HUES6 (cell line): ENCODE measurements at regions not wholly inside any gene's neighbourhood (a gene's known extent, or its start where the extent isn't known, plus 50 kb on each side); places are given as distances from the start of the nearest gene placed in this dataset.

Source experiments
- H3K27ac ChIP-seq: 2 replicates; pipeline ENCODE4 v1.7.0; 2013; ENCODE audit warnings: low read depth, mild to moderate bottlenecking, low read length, inconsistent platforms
- H3K27me3 ChIP-seq: 2 replicates; pipeline ENCODE4 v1.6.1; 2013; ENCODE audit warnings: low read length; ENCODE audit not compliant: control insufficient read depth, insufficient read depth
- H3K36me3 ChIP-seq: 2 replicates; pipeline ENCODE4 v1.6.1; 2013; ENCODE audit warnings: low read length; ENCODE audit not compliant: control insufficient read depth, insufficient read depth
- H3K4me1 ChIP-seq: 2 replicates; pipeline ENCODE4 v1.6.1; 2013; ENCODE audit warnings: low read length; ENCODE audit not compliant: control insufficient read depth, insufficient read depth
- H3K4me3 ChIP-seq: 2 replicates; pipeline ENCODE4 v1.5.1; 2013; ENCODE audit warnings: low read depth, low read length
- H3K9ac ChIP-seq: one replicate; pipeline ENCODE4 v1.6.1; 2013; ENCODE audit warnings: mild to moderate bottlenecking, low read length
- H3K9me3 ChIP-seq: 2 replicates; pipeline ENCODE4 v1.6.1; 2013; ENCODE audit warnings: low read depth, low read length; ENCODE audit not compliant: control insufficient read depth, insufficient read depth

GRCh38 chr1:193807208-193807607 lies 620.8 kb upstream of the B3GALT2 start:
- Histone ChIP-seq H3K4me3 (no peak overlapping the region), H3K9me3 (no peaks in the 10 kb centered on the region), H3K9ac (no peak overlapping the region), H3K27ac (no peak overlapping the region), H3K27me3 (no peaks in the 10 kb centered on the region), H3K36me3 (no peaks in the 10 kb centered on the region), H3K4me1 (no peaks in the 10 kb centered on the region)

GRCh38 chr1:193806079-193807048 lies 620.0 kb upstream of the B3GALT2 start:
- no peaks in the 10 kb centered on the region for H3K36me3 ChIP-seq
- H3K9me3 ChIP-seq, result no peaks in the 10 kb centered on the region
- no peak overlapping the region for H3K9ac ChIP-seq
- no peak overlapping the region for H3K27ac ChIP-seq
- no peaks in the 10 kb centered on the region for H3K4me1 ChIP-seq
- H3K4me3 ChIP-seq, result no peak overlapping the region
- H3K27me3 ChIP-seq, result no peaks in the 10 kb centered on the region

- Histone ChIP-seq H3K36me3 (no peaks in the 10 kb centered on the region), H3K4me1 (no peaks in the 10 kb centered on the region), H3K27ac (no peak overlapping the region), H3K4me3 (no peak overlapping the region), H3K27me3 (no peaks in the 10 kb centered on the region), H3K9me3 (no peaks in the 10 kb centered on the region), H3K9ac (no peak overlapping the region)
Measured at GRCh38 chr1:193799948-193800690, 613.7 kb upstream of the B3GALT2 start.

GRCh38 chr1:193799371-193799770 lies 613.0 kb upstream of the B3GALT2 start:
- no peak overlapping the region for H3K4me3 ChIP-seq
- H3K4me1 ChIP-seq, result no peaks in the 10 kb centered on the region
- no peak overlapping the region for H3K9ac ChIP-seq
- no peaks in the 10 kb centered on the region for H3K27me3 ChIP-seq
- no peak overlapping the region for H3K27ac ChIP-seq
- H3K9me3 ChIP-seq, result no peaks in the 10 kb centered on the region
- H3K36me3 ChIP-seq, result no peaks in the 10 kb centered on the region

- Histone ChIP-seq H3K9ac (no peak overlapping the region), H3K4me3 (no peak overlapping the region), H3K27ac (no peak overlapping the region), H3K27me3 (no peaks in the 10 kb centered on the region), H3K9me3 (no peaks in the 10 kb centered on the region), H3K36me3 (no peaks in the 10 kb centered on the region), H3K4me1 (no peaks in the 10 kb centered on the region)
Measured at GRCh38 chr1:193794239-193794638, 607.8 kb upstream of the B3GALT2 start.

GRCh38 chr1:193791746-193792145 lies 605.3 kb upstream of the B3GALT2 start:
- no peak overlapping the region for H3K27ac ChIP-seq
- no peaks in the 10 kb centered on the region for H3K36me3 ChIP-seq
- no peaks in the 10 kb centered on the region for H3K4me1 ChIP-seq
- H3K9me3 ChIP-seq, result no peaks in the 10 kb centered on the region
- H3K27me3 ChIP-seq, result no peaks in the 10 kb centered on the region
- no peak overlapping the region for H3K9ac ChIP-seq
- H3K4me3 ChIP-seq, result no peak overlapping the region

GRCh38 chr1:193787061-193787460 lies 600.6 kb upstream of the B3GALT2 start:
- Histone ChIP-seq H3K36me3 (no peaks in the 10 kb centered on the region), H3K27ac (no peak overlapping the region), H3K9me3 (no peaks in the 10 kb centered on the region), H3K4me1 (no peaks in the 10 kb centered on the region), H3K27me3 (no peaks in the 10 kb centered on the region), H3K4me3 (no peak overlapping the region), H3K9ac (no peak overlapping the region)

GRCh38 chr1:193785850-193786420 lies 599.5 kb upstream of the B3GALT2 start:
- Histone ChIP-seq H3K9ac (no peak overlapping the region), H3K9me3 (no peaks in the 10 kb centered on the region), H3K27ac (no peak overlapping the region), H3K36me3 (no peaks in the 10 kb centered on the region), H3K4me1 (no peaks in the 10 kb centered on the region), H3K27me3 (no peaks in the 10 kb centered on the region), H3K4me3 (no peak overlapping the region)

GRCh38 chr1:193774536-193775323 lies 588.3 kb upstream of the B3GALT2 start:
- Histone ChIP-seq H3K36me3 (no peaks in the 10 kb centered on the region), H3K9ac (no peak overlapping the region), H3K9me3 (peaks cover 18% of the 10 kb centered on the region), H3K4me3 (no peak overlapping the region), H3K27me3 (no peaks in the 10 kb centered on the region), H3K4me1 (no peaks in the 10 kb centered on the region), H3K27ac (no peak overlapping the region)

GRCh38 chr1:193771596-193771995 lies 585.2 kb upstream of the B3GALT2 start:
- Histone ChIP-seq H3K27ac (no peak overlapping the region), H3K4me1 (no peaks in the 10 kb centered on the region), H3K9me3 (peaks cover 18% of the 10 kb centered on the region), H3K27me3 (no peaks in the 10 kb centered on the region), H3K4me3 (no peak overlapping the region), H3K36me3 (no peaks in the 10 kb centered on the region), H3K9ac (no peak overlapping the region)
